Kidney capillary endothelial cell (primary cell): ENCODE measurements at regions not wholly inside any gene's neighbourhood (a gene's known extent, or its start where the extent isn't known, plus 50 kb on each side); places are given as distances from the start of the nearest gene placed in this dataset.

Experiments
- DNase-seq: peaks from one replicate; pipeline ENCODE4 v3.0.0-alpha.2; 2018; ENCODE audit warnings: low spot score

DNA sequence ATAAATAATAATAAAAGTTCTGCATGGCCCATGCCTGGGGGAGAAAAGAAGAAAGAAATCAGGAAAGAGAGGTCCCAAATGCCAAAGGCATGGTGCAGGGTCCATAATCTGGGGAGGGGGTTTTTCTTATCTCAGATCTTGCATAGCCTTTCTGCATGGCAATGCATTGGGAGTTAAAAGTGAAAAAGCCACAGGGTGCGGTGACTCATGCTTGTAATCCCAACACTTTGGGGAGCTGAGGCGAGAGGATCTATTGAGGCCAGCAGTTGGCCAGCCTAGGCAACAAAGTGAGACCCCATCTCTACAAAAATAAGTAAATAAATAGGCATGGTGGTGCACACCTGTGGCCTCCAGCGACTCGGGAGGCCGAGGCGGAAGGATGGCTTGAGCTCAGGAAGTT is 76.8 kb upstream of the GATA2 start:
- no peak for DNase-seq

DNA sequence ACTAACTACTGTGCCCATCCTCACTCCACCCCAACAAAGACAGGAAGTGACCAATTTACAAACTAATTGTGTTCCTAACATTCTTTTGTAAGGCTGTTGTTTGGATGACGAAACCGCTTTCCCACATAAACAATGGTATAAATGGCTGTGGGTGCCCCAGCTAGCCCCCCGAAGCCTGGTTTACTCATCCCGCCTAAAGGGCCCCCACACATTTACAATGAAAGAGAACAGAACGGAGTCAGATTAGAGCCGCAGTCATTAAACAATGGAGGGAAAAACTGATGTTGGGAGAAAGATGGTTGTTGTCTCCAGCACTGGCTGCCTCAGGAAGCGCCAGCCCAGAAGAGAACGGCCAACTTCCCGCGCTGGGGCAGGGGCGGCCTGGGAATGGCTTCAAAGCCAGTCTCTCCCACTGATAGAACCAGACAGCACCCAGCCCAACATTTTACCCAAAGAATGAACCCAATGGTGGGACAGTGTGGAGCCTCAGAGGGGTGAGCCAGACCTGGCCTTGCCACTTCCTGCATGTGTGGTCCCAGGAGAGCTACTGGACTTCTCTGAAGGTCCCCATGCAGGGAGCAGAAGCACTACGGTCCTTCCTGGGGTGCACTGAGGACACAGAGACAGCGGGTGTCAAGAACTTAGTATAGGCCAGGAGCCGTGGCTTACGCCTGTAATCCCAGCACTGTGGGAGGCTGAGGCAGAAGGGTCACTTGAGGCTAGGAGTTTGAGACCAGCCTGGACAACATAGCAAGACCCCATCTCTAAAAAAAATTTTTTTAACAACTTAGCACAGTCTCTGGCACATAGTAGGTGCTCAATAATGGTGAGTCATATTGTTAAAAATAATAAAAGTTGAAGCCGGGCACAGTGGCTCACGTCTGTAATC is 75.8 kb upstream of the GATA2 start:
- peak; percentile 84 for DNase-seq

DNA sequence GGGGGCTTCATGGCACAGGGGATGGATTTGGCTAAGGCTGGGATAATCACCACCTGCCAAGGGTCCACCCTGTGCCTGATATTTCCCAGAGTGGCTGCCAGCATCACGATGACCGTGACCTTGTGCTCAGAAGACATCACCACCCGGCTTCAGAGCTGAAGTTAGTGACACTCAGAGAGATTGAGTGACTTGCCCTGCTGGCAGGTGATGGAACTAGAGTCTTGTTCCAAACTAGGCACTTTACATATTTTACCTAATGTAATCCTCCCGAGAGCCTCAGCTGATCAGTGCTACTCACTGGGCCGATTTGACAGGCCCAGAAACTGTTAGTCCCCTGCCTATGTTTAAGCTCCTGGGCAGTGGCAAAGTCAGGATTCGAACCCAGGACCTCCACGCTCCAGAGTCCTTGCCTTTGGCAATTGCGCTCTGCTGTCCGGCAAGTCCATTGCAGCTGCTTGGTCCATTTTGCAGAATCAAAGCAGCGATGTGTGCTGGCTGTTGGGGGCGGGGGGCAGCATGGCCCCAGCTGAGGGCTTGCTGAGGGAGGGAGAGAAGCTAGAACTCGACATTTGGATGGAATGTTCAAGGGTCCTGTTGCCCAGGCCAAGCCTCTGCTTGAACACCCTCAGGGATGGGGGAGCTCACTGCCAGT is 74.8 kb upstream of the GATA2 start:
- no peak for DNase-seq

DNA sequence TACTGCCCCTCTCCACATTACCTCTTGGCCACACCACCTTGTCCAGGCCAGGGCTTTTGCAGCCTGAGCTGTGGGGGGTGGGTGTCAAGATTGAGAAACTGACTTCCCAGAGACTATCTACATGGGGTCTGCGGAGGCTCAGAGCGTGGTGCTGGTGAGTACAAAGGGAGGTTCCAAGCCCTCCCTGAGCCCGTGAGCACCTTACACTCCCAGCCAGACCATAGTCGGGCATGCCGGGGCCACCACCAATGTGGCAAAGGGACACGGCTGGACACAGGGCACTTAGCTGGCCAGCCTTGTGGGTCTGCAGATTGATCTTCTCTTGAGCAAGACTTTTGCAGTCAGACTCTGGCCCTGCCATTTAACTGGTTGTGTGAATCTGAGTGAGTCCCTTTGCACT is 74.1 kb upstream of the GATA2 start:
- no peak for DNase-seq

DNA sequence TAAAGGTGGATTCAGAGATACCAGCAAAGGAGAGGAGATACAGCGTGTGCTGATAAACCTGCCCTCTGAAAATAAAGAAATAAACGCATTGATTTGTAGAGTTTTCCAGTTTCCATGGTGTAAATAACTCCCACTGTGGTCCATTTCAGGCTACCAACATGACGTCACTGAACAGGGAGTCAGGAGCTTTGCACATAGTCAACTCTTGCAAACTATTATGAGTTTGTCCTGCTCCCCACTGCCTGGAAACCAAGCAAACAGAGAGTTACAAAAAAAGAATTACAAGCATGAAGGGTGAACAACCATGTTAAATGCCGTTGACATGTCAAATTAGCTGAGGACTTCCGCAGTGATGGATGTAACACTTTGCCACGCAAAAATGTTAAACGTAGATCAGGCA is 70.4 kb upstream of the GATA2 start:
- no peak for DNase-seq

DNA sequence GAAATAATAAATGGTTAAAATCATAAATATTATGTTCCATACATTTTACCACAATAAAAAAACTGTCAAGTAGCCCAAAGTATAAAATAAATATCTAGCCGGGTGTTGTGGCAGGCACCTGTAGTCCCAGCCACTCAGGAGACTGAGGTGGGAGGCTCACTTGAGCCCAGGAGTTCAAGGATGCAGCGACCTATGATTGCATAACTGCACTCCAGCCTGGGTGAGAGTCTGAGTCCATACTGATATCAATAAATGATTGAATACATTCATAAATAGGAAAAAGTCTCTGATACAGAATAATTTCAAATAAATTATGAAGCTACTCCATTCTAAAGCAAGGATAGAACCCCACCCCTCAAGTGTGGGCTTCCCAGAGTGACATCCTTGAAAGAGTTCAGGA is 68.5 kb upstream of the GATA2 start:
- DNase-seq, result no peak

DNA sequence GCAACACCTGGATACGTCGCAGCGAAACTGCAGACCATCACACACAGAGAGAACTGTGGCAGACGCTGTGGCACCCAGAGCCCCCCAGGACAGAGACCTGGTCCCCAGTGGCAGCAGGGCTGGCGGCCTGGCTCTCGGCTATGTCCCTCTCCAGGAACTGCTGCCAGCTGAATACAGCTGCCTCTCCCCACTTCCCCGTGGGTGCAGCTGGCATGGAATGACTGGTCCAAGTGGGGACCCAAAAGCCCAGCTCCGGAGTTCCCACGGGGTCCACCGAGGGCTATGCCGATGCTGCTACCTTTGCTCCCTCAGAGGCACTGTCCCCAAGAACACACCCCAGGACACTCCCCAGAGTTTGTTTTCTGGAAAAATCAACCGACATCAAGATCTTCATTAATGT is 67.8 kb upstream of the GATA2 start:
- no peak for DNase-seq

DNA sequence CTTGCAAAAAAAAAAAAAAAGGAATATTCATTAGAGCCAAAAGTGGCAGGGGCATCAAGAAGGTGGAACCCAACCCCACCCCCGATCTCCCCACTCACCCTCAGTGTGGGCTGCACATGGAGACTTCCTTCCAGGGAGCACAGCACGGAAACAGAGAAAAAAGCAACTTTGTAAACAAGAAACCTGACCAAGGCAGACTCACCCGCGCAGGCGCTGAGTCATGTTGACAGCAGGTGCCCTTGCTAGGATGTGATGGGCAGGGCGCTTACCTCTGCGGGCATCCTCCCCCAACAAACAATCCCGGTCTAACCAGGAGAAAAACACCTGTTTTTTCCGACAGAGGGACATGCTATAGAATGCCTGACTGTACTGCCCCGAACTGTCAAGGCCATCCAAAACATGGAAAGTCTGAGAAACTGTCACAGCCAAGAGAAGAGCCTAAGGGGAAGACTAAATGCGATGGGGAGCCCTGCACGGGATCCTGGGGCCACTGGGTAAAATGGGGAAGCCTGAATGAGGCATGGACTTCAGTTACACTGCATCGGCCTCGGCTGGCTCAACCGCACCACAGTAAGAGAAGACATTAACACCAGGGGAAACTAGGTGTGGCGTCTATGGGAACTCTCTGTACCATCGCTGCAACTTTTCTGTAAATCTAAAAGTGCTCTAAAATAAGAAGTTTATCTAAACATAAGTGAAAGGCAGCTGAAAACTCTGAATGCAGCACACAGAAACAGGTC is 66.7 kb upstream of the GATA2 start:
- no peak for DNase-seq

DNA sequence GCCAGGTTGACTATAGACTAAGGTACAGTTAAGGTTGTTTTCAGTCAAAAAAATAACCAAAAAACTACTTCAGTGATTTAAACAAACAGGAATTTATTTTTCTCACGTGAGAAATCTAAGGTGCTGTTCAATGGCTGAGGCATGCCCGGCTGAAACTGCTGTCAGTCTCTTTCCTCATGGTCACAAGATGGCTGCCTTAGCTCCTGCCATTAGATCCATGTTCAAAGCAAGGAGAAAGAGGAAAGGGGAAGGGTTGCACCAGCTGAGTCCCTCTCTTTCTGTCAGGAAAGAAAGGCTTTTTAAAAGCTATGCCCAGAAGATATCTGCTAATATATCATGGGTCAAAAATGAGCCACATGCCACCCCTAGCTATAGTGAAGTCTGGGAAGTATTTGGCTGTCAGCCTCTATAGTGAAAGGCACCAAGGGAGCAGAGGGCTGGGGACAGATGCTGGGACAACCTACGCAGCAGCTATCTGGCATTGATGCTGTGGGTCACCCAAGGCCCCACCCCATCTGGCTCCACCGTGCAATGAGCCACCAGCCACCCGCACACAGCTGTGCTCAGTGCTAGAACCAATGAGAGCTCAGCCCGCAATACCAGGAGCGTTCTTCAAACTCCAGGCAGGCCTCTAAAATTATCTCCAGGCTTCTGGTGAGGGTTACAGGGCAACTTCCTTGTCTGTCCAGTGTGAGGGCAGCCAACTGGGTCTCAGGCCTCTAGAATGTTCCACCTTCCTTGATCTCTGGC is 64.7 kb upstream of the GATA2 start:
- no peak for DNase-seq

DNA sequence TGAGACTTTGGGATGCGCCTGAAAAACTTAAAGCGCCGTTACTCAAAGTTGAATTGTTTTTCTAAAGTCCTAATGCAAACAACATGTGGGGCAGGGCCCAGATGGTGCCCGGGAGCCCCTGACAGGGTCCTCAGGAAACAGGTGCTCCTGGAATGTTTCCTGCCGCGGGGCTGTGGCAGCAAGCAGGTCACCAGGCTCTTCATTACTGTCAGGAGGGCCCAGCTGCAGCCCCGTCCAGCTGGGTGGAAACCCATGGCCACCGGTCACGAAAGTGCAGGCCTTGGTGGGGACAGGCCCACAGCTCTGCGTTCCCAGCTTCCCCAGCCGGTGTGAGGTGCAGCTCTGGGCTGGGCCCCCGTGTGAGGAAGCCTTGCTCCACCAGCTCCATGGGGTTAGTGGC is 63.9 kb upstream of the GATA2 start:
- peak; percentile 50 for DNase-seq

DNA sequence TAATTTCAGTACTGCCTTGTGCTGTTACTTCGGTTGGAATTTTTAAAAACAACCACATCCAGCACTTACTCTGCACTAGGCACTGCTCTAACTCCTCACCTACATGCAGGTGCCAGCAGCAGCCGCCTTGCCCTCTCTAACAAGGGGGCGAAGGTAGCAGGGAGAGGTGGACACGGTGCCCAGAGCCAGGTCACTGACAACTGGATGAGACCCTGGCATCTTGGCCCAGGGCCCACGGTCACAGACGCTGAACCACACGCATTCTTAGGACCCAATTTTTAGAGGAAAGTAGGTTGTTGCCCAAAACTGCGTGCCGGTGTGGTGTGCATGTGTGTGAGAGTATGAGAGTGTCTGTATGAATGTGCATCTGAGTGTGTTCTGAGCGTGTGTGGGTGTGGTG is 63.4 kb upstream of the GATA2 start:
- no peak for DNase-seq

DNA sequence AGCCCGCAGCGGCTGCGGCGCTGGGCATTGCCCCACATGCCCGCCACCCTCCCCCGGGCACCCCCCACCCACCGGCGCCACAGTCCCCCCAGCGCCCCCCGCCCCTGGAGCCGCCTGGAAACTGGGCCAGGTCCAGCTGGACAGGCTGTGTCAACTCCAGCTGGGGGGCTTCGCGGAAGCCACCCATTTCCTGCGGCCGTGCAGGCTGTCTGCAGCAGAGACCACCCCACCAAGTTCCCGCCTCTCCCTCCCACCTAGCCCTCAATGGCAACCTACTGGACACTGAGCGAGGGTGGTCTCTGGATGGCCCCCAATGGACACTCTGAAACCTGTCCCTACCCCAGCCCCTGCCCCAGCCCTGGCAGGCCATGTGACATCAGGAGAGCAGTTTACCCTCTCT is 62.8 kb upstream of the GATA2 start:
- no peak for DNase-seq

DNA sequence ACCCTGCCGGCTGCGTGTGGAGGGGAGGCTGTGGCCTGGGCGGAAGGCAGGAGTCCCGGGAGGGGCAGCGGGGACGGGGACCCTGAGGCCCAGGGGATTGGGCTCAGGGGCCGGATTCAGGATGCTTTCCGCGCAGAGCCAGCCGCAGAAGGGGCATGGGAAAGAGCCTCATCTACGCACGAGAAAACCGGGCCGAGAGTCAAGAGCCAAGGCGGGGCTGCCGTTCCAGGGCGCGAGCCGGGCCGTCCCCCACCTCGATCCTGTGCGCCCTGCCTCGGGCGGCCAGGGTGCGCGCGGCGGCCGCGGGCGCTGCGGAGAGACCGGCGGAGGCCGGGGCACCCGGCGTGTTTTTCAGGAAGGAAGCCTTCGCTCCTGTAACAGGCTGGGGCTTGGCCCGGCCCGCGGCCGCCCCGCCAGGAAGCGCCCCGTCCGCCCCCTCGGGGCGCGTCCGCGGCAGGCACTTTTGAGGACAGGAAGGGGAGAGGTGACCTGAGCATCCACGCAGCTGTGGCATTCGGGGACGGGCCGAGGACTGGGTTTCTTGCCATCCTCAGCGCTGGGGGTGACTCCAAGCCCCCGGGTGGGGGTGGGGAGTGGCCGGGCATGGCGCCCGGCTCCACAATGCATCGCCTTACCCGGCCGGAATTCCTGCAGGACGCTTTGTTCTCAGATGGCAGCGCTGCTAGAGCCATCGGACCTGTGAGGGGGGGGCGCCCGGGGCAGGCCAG is 62.3 kb upstream of the GATA2 start:
- peak; percentile 71 for DNase-seq

DNA sequence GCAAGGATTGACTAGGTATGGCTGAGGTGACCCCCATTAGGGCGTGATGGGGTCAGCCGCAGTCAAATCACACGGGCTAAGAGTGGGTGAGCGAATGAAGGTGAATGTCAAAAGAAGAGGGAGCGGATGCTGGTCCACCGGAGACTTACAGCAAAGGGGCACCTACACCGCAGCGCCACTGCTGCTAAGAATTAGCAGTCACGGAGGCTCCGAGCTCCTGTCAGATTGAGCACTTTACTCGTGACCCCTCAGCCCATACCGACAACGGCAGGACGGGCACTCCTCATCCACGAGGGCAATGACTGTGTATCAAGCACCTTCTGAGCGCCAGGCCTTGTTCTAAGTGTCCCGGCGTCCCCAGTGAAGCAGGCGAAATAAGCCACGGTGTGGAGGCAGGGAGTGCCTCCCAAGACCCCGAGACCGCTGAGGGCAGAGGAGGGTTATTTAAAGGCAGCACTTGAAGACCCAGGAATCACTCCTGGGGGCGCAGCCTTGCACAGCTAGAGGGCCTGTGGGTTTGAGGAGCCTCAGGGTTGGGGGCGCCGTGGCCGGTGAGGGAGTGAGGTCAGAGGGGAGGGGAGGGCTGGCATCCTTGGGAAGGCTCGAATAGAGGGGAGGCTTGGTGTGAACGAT is 61.6 kb upstream of the GATA2 start:
- no peak for DNase-seq

DNA sequence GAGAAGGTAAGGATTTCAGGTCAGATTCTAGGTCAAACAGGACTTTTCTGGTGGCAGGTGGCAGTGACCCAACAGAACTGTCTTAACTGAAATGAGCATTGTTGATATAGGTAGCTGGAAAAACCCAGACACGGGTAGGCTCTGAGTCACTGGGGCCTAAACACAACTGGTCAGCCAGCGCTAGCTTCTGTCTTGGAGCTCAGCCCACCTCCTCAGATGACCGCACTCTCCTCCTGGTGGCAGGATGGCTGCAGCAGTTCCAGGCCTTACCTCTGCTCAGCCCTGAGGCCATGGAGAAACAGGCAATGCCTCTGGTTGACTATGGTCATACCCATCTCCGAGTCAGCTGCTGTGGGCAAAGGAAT is 61.1 kb upstream of the GATA2 start:
- DNase-seq, result peak; percentile 38

DNA sequence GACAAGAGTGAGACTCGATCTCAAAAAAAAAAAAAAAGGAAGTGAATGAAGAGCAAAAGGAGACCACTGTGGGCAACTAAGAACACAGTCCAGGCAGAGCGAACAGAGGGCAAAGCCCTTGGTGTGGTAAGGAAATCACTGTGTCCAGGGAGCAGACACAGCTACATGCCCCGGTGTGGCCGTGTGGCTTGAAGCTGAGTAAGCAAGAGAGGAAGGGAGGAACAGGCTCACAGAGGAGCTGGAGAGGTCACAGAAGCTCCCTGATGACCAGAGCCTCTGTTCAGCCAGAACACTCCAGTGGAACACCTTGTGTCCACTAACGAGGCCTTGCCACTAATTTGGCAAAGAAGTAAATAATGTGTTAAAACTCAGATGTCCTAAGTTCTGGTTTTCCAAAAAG is 60.6 kb upstream of the GATA2 start:
- no peak for DNase-seq

DNA sequence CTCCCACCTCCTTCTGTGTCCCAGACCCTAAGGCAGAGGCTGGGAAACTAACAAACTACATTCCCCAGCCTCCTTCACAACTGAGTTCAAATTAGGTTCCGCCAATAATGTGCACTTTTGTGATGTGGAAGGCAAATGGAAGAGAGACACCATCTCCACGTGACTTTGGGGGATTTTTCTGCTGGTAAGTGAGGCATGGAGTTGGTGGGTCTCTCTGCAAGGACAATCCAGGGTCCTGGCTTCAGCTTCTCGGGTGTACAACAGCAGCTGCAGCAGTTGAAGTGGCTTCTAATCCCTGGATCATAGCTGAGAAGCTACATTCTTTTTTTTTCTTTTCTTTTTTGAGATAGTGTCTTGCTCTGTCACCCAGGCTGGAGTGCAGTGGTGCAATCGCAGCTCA is 58.9 kb upstream of the GATA2 start:
- DNase-seq, result no peak

DNA sequence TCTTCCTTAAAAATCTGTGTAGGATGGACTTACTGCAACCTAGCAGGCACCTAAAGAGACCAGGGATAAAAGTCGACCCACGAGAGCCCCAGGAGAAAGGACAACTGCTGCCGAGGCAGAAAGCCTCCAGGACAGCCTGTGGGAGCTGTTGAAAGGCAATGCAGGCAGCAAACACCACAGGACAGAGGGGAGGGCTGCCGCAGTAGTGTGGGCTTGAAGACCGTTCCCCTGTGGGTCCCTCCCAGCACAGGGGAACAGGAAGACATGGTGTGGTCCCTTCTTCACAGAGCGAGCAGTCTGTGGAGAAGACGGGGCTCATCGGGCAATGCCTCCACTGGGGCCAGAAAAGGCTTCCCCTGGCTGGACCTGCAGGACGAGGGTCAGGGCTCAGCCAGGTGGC is 58.5 kb upstream of the GATA2 start:
- no peak for DNase-seq

DNA sequence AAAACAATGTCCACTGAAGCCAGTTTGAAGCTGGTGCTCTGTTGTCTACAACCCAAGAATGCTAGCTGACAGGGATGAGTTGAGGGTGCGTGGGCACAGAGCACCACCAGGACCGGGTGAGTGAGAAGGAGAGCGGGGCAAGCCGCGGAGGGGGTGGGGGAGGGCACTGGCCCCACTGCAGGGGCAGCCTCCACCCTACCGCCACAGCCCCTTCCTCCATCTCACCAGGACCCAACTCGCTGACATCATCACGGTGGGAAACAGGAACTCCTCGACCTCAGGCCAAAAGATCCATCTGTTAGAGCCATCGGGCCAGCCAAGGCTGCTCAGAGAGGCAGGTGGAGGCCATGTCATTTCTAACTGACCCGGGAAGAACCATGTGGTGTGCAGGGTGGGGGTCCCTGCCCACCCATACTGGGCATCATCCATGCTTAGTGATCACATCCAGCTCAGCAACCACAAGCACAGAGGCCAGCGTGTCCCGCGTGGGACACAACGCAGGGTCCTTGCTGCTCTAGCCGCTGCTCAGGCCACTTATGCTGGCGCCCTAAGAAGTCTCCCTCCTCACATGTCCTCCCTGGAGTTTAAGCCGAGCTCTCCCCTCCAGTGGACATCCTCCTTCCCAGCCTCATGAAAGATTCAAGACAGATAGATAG is 57.6 kb upstream of the GATA2 start:
- DNase-seq, result no peak

DNA sequence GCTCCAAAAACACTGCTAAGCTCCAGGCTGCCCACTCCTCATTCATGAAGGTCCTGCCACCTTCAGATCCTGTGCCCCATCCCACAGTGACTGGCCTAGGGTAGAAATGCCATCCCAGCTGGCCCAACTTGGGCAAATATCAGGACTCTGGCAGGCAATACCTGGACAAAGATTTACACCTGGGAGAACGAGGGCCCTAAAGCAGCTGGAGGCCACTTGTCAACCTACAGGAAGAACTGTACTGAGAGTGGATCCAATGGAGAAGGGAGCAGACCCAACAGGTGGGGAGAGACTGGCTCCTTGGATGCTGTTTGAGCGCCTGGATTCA is 57.1 kb upstream of the GATA2 start:
- DNase-seq, result no peak
